HepG2 (cell line): ENCODE measurements at regions not wholly inside any gene's neighbourhood (a gene's known extent, or its start where the extent isn't known, plus 50 kb on each side); places are given as distances from the start of the nearest gene placed in this dataset.

Experiments
- ATAC-seq: fragments of 200-7000 bp; cut with Tn5 transposase; 3 replicates; pipeline ENCODE4 v1.9.1; 2020; ENCODE audit warnings: mild to moderate bottlenecking, moderate library complexity
- BruUV-seq: library from RNA; stranded (reverse); fragments of 400-500 nt; replicated peaks from 2 replicates; lab custom pipeline; 2021; lab: Mats Ljungman, UMichigan
- CTCF ChIA-PET: fragments of 300-600 bp; formaldehyde crosslinking; extraction: SDS; loops from one replicate; lab custom pipeline; 2021; ENCODE audit warnings: low total read pairs, inconsistent platforms, low intra/inter-chr PET ratio; lab: Yijun Ruan, JAX
- POLR2A ChIA-PET: fragments of 350-600 bp; sonication (Branson Sonifier 250); formaldehyde crosslinking; loops from one replicate; lab custom pipeline; 2020; ENCODE audit warnings: antibody characterized with exemption, inconsistent platforms; lab: Yijun Ruan, JAX
- DNase-seq: peaks from one replicate; pipeline ENCODE4 v3.0.0-alpha.2; 2015; ENCODE audit warnings: low spot score
- FAIRE-seq: peaks from 3 replicates; lab custom pipeline; 2011; peaks lifted over from hg19 to GRCh38; lab: Jason Lieb, UNC
- H2AFZ ChIP-seq: one replicate; pipeline ENCODE4 v1.6.1; 2011; ENCODE audit warnings: low read length, inconsistent platforms
- H3K27ac ChIP-seq: fragments of 300-600 bp; 3 replicates; pipeline ENCODE4 v1.8.0; 2011; ENCODE audit warnings: mixed run types, mild to moderate bottlenecking, mixed read lengths, low read length, inconsistent platforms; ENCODE audit not compliant: insufficient read depth; ENCODE audit errors: extremely low read length
- H3K27me3 ChIP-seq, 2 experiments: fragments of 200-600 bp in 1 of 2; 2 replicates in 1 of 2; 3 replicates in 1 of 2; pipeline versions ENCODE4 v1.6.0 to v1.8.0; 2011; ENCODE audit warnings: low read length in 2 of 2, mild to moderate bottlenecking in 2 of 2, moderate library complexity in 2 of 2, inconsistent platforms in 1 of 2; ENCODE audit not compliant: insufficient read depth in 2 of 2, control insufficient read depth in 1 of 2
- H3K36me3 ChIP-seq, 2 experiments: fragments of 200-600 bp in 1 of 2; replicated peaks in 1 of 2; 2 replicates in 1 of 2; 3 replicates in 1 of 2; pipeline versions ENCODE4 v1.5.1 to v1.8.0; 2011; ENCODE audit warnings: low read length in 2 of 2, inconsistent platforms in 1 of 2; ENCODE audit not compliant: insufficient read depth in 2 of 2, control insufficient read depth in 1 of 2
- H3K4me1 ChIP-seq: 2 replicates; pipeline ENCODE4 v1.5.1; 2012; ENCODE audit warnings: low read length, inconsistent platforms; ENCODE audit not compliant: insufficient read depth
- H3K4me2 ChIP-seq: 2 replicates; pipeline ENCODE4 v1.6.0; 2011; ENCODE audit warnings: low read depth, low read length, inconsistent platforms
- H3K4me3 ChIP-seq, 3 experiments: fragments of 200-600 bp in 1 of 3; sonication (generic), shearing (Covaris generic) in 1 of 3; replicated peaks in 1 of 3; 2 replicates each; pipeline ENCODE4 v1.5.1; 2011 to 2016; ENCODE audit warnings: low read length in 3 of 3, inconsistent platforms in 2 of 3, low read depth in 2 of 3, mild to moderate bottlenecking in 2 of 3, control low read depth in 1 of 3, mixed read lengths in 1 of 3; ENCODE audit not compliant: insufficient read depth in 1 of 3
- H3K79me2 ChIP-seq: one replicate; pipeline ENCODE4 v1.6.1; 2011; ENCODE audit warnings: low read length, inconsistent platforms; ENCODE audit not compliant: insufficient read depth
- H3K9ac ChIP-seq: 2 replicates; pipeline ENCODE4 v1.6.0; 2011; ENCODE audit warnings: mild to moderate bottlenecking, low read depth, low read length, inconsistent platforms; ENCODE audit not compliant: insufficient read depth
- H3K9me3 ChIP-seq: 2 replicates; pipeline ENCODE4 v1.5.1; 2012; ENCODE audit warnings: mild to moderate bottlenecking, low read length
- H4K20me1 ChIP-seq: 2 replicates; pipeline ENCODE4 v1.6.0; 2011; ENCODE audit warnings: inconsistent platforms, mild to moderate bottlenecking, low read length, moderate library complexity; ENCODE audit not compliant: insufficient read depth
- BRD4 ChIP-seq: sonication (generic); formaldehyde crosslinking; IDR thresholded peaks from 2 replicates; pipeline ENCODE4 v1.4.0; 2020; ENCODE audit warnings: missing genetic modification reagents
- CBX2 ChIP-seq, 2 experiments: fragments of 200-600 bp in 1 of 2; sonication (generic); formaldehyde crosslinking in 1 of 2; IDR thresholded peaks; 2 replicates each; pipeline versions ENCODE4 v1.7.0 to v1.8.1; 2018 to 2022; ENCODE audit warnings: low read depth in 2 of 2, low read length in 1 of 2, mild to moderate bottlenecking in 1 of 2, missing genetic modification reagents in 1 of 2
- CREM ChIP-seq, 2 experiments: sonication (generic) in 1 of 2; formaldehyde crosslinking in 1 of 2; IDR thresholded peaks; 2 replicates each; pipeline versions ENCODE4 v1.4.0 to v1.6.1; 2016 to 2020; ENCODE audit warnings: antibody characterized with exemption in 1 of 2, mild to moderate bottlenecking in 1 of 2, missing genetic modification reagents in 1 of 2
- ETV6 ChIP-seq: sonication (generic); formaldehyde crosslinking; conservative IDR thresholded peaks from 2 replicates; pipeline ENCODE4 v1.4.0; 2020; ENCODE audit warnings: missing genetic modification reagents
- GPN1 ChIP-seq: sonication (generic); formaldehyde crosslinking; IDR thresholded peaks from 2 replicates; pipeline ENCODE4 v1.5.1; 2020; ENCODE audit warnings: missing genetic modification reagents, borderline replicate concordance
- IKZF4 ChIP-seq: sonication (generic); formaldehyde crosslinking; IDR thresholded peaks from 2 replicates; pipeline ENCODE4 v1.5.1; 2020; ENCODE audit warnings: borderline replicate concordance, mild to moderate bottlenecking, low read depth, missing genetic modification reagents; ENCODE audit errors: not compliant biosample characterization
- KDM4B ChIP-seq: sonication (generic); formaldehyde crosslinking; IDR thresholded peaks from 2 replicates; pipeline ENCODE4 v1.4.0; 2020; ENCODE audit warnings: missing genetic modification reagents
- PHF5A ChIP-seq: IDR thresholded peaks from one replicate; pipeline ENCODE4 v1.6.1; 2018; ENCODE audit warnings: low read depth, missing genetic modification reagents; ENCODE audit not compliant: unreplicated experiment
- SOX5 ChIP-seq: IDR thresholded peaks from 2 replicates; pipeline ENCODE4 v1.6.1; 2016; ENCODE audit warnings: borderline replicate concordance
- TBP ChIP-seq: sonication (generic); formaldehyde crosslinking; IDR thresholded peaks from 2 replicates; pipeline ENCODE4 v1.5.0; 2020; ENCODE audit warnings: missing genetic modification reagents
- ZC3H4 ChIP-seq: sonication (generic); formaldehyde crosslinking; IDR thresholded peaks from 2 replicates; pipeline ENCODE4 v1.4.0; 2020; ENCODE audit warnings: missing genetic modification reagents, borderline replicate concordance
- WGBS: methylation state at CpG from one replicate; pipeline ENCODE4 v1.1.6; 2017; ENCODE audit warnings: low lambda C conversion rate; 5-methylcytosine and 5-hydroxymethylcytosine counted together
- in situ Hi-C: cut with HindIII; loops from 2 replicates; pipeline ENCODE4 v1.10.0; 2017; ENCODE audit warnings: low pct_unique_long_range_greater_than_20kb; ENCODE audit not compliant: extremely low pct_ligation_motif_present
- intact Hi-C: fragments of 100-400 bp; cut with micrococcal nuclease; formaldehyde crosslinking; loops from one replicate; pipeline ENCODE4 v1.10.0; 2022; ENCODE audit not compliant: unreplicated experiment
- TF ChIP-seq, protein P1 (sequence below): IDR thresholded peaks from 2 replicates; pipeline ENCODE4 v1.6.1; 2016
- TF ChIP-seq, protein P2 (sequence below): sonication (generic); formaldehyde crosslinking; IDR thresholded peaks from 2 replicates; pipeline ENCODE4 v1.4.0; 2020; ENCODE audit warnings: low read depth, mild to moderate bottlenecking, missing genetic modification reagents

DNA sequence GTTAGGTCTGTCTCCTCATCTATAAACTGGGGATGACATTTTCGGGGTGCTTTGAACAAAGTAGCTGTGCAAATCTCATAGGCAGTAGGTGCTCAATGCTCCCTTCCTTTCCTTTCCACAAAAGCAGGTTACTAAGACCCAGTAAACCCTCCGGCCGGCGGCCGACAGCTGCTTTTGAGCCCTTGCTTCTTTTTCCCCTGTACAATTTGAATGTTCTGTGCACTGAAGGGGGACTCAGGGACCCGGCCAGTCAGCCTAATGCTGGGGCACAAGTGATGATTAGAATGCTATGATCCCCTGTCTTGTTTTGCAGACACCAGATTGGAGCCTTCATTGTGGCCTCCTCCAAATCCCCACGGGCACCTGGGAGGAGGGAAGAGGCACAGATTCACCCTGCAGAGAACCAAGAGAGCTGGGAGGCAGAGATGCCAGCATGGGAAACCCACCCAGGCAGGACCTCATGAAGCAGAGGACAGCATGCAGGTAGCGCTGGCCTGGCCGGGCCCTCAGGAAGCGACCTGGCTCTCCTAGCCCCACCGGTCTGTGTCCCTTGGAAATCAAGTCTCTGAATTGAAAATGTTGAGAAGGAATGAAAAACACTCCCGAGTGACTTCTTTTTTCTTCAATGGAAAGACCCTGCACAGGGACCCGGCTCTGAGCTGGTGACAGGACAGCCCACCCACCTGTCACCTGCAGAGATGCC, 128.6 kb upstream of the HDAC4 start:
- H3K4me2 ChIP-seq, result no peak overlapping the region
- H3K9ac ChIP-seq, result no peak overlapping the region
- FAIRE-seq (no peak), ATAC-seq (no peak), DNase-seq (no peak)
- no peaks in the 10 kb centered on the region for H3K36me3 ChIP-seq
- no peaks in the 10 kb centered on the region for H3K79me2 ChIP-seq
- peaks cover 3 to 31% of the 10 kb centered on the region in 2 experiments; a peak in 4 of 5 replicates for H3K27me3 ChIP-seq
- H2AFZ ChIP-seq, result no peak overlapping the region
- H3K4me1 ChIP-seq, result no peaks in the 10 kb centered on the region
- H3K9me3 ChIP-seq, result peaks cover 5% of the 10 kb centered on the region
- no peaks in the 10 kb centered on the region for H4K20me1 ChIP-seq
- H3K4me3 ChIP-seq, result no peak overlapping the region
- WGBS, result 28% methylated on average over 13 of the region's 13 CpGs
- no peak overlapping the region for H3K27ac ChIP-seq
- ChIA-PET CTCF (no interaction called here), POLR2A (no interaction called here)
- in situ Hi-C loops (no loop called here), intact Hi-C loops (no loop called here)
- TF ChIP-seq, protein P1, sequence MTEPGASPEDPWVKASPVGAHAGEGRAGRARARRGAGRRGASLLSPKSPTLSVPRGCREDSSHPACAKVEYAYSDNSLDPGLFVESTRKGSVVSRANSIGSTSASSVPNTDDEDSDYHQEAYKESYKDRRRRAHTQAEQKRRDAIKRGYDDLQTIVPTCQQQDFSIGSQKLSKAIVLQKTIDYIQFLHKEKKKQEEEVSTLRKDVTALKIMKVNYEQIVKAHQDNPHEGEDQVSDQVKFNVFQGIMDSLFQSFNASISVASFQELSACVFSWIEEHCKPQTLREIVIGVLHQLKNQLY (CRISPR knock-in tag), result no peak
- TF ChIP-seq TBP (CRISPR knock-in tag) (no peak), CBX2 (IDR thresholded peaks at IDR 0.05; ENCODE audit: low read depth, low read length) (no peak), CBX2 (CRISPR knock-in tag; IDR thresholded peaks at IDR 0.05; ENCODE audit: low read depth) (no peak), PHF5A (CRISPR knock-in tag) (no peak), ETV6 (CRISPR knock-in tag) (no peak), SOX5 (CRISPR knock-in tag) (no peak), ZC3H4 (CRISPR knock-in tag) (no peak), BRD4 (no peak), CREM (IDR thresholded peaks at IDR 0.05) (no peak), CREM (CRISPR knock-in tag; IDR thresholded peaks at IDR 0.05) (no peak), KDM4B (CRISPR knock-in tag) (no peak), IKZF4 (CRISPR knock-in tag) (no peak), GPN1 (CRISPR knock-in tag) (no peak)
- TF ChIP-seq, protein P2, sequence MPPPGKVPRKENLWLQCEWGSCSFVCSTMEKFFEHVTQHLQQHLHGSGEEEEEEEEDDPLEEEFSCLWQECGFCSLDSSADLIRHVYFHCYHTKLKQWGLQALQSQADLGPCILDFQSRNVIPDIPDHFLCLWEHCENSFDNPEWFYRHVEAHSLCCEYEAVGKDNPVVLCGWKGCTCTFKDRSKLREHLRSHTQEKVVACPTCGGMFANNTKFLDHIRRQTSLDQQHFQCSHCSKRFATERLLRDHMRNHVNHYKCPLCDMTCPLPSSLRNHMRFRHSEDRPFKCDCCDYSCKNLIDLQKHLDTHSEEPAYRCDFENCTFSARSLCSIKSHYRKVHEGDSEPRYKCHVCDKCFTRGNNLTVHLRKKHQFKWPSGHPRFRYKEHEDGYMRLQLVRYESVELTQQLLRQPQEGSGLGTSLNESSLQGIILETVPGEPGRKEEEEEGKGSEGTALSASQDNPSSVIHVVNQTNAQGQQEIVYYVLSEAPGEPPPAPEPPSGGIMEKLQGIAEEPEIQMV, result no peak
- BruUV-seq, result no TSS peak
